Loucy (cell line): ENCODE measurements at regions not wholly inside any gene's neighbourhood (a gene's known extent, or its start where the extent isn't known, plus 50 kb on each side); places are given as distances from the start of the nearest gene placed in this dataset.

Experiments used
- CTCF ChIP-seq: fragments of 200-600 bp; sonication (generic); conservative IDR thresholded peaks from 2 replicates; pipeline ENCODE4 v1.5.1; 2014; ENCODE audit warnings: mild to moderate bottlenecking, antibody characterized with exemption, low read length
- EZH2phosphoT487 ChIP-seq: fragments of 200-600 bp; IDR thresholded peaks from 2 replicates; pipeline ENCODE4 v1.6.1; 2018; ENCODE audit warnings: antibody characterized with exemption, mild to moderate bottlenecking, moderate library complexity, borderline replicate concordance

- TF ChIP-seq CTCF, result no peak
- no peak for TF ChIP-seq EZH2phosphoT487
Measured at GRCh38 chr2:101578671-101579070, 103.8 kb upstream of the RFX8 start.
